Erythroblast (primary cell): ENCODE measurements at regions not wholly inside any gene's neighbourhood (a gene's known extent, or its start where the extent isn't known, plus 50 kb on each side); places are given as distances from the start of the nearest gene placed in this dataset.

ENCODE experiments used
- GATA1 ChIP-seq: IDR thresholded peaks from 2 replicates; pipeline ENCODE4 v1.6.1; 2011; ENCODE audit warnings: low read depth, mild to moderate bottlenecking, control low read depth, low read length, moderate library complexity
- POLR2A ChIP-seq: IDR thresholded peaks from 2 replicates; pipeline ENCODE4 v1.6.1; 2011; ENCODE audit warnings: mild to moderate bottlenecking, low read length

- TF ChIP-seq POLR2A (no peak), GATA1 (no peak)
Measured at GRCh38 chr6:21881969-21882465, 288.5 kb downstream of the SOX4 start.
